ENCODE measurements at regions not wholly inside any gene's neighbourhood (a gene's known extent, or its start where the extent isn't known, plus 50 kb on each side); places are given as distances from the start of the nearest gene placed in this dataset.

DNA sequence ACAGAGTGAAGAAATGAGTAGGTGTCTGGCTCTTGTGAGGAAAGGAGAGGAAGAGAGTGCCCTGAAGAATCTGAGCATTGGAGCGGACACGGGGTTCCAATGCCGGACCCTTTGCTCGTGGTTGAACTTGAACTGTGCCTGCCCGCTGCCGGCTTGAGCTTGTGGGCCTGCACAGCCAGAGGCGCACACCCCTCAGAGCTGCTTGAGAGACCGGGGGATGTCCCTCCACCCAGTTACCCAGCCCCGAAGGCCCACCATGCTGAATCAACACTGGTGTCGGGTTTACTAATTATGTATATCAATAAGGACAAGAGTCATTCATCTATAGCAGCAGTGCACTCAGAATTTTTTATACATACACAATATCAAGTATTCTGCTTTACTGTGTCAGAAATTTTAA is 218.3 kb upstream of the CST7 start:
- H3K27me3 ChIP-seq (ENCODE audit: control insufficient read depth, insufficient read depth, low read length): no peaks in the 10 kb centered on the region
- H3K36me3 ChIP-seq (ENCODE audit: control insufficient read depth, insufficient read depth, low read length): no peaks in the 10 kb centered on the region
- H3K27ac ChIP-seq (ENCODE audit: low read depth, low read length): no peak overlapping the region
- H3K4me1 ChIP-seq (ENCODE audit: control insufficient read depth, insufficient read depth, low read length): peaks cover 12% of the 10 kb centered on the region
- H3K9me3 ChIP-seq (ENCODE audit: control insufficient read depth, insufficient read depth, low read depth, low read length): peaks cover 6% of the 10 kb centered on the region; the same call in 1 of the 2 replicates
- no peak overlapping the region for H3K9ac ChIP-seq (ENCODE audit: low read length)
- no peak overlapping the region for H3K4me3 ChIP-seq (ENCODE audit: low read depth, low read length)

DNA sequence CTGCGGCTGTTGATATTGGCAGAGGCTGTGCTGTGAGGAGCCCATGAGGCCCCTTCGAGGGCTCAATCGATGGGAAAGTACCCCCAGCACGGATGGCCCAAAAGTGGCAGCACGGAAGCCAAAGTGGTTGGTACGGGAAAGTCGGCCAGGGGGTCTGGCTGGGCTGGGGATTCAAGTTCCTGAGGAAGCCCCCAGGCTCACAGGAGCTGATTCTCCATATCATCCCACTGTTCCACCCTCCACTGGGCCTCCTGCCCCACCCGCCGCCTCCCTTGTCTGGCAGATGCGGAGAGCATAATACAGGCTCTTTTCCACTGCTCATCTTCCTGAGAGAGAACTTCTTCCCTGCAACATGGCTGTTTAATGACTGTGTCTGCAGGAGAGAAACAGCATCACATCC is 217.8 kb upstream of the CST7 start:
- no peak overlapping the region for H3K9ac ChIP-seq (ENCODE audit: low read length)
- no peak overlapping the region for H3K27ac ChIP-seq (ENCODE audit: low read depth, low read length)
- H3K4me3 ChIP-seq (ENCODE audit: low read depth, low read length): no peak overlapping the region
- no peaks in the 10 kb centered on the region for H3K27me3 ChIP-seq (ENCODE audit: control insufficient read depth, insufficient read depth, low read length)
- no peaks in the 10 kb centered on the region for H3K36me3 ChIP-seq (ENCODE audit: control insufficient read depth, insufficient read depth, low read length)
- H3K9me3 ChIP-seq (ENCODE audit: control insufficient read depth, insufficient read depth, low read depth, low read length): peaks cover 6% of the 10 kb centered on the region; the same call in 1 of the 2 replicates
- peaks cover 9% of the 10 kb centered on the region for H3K4me1 ChIP-seq (ENCODE audit: control insufficient read depth, insufficient read depth, low read length)

DNA sequence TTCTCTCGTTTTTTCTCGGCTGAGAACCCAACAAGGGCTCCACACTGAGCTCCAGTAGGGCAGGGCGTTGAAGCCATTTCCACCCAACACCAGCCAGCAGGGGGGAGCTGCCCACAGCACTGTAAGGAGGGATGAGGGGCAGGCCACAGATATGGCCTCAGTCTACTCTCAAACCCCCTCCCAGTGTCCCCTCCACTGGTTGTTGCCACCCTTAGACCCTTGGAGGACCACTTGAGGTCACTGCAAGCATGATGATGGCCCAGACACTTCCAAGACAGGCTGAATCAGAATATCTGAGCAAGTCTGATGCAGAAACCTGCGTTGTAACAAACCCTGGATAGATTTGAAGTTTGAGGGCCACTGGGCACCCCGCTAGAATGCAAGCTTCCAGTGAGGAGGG is 217.0 kb upstream of the CST7 start:
- Histone ChIP-seq H3K9ac (ENCODE audit: low read length) (no peak overlapping the region), H3K4me3 (ENCODE audit: low read depth, low read length) (no peak overlapping the region), H3K36me3 (ENCODE audit: control insufficient read depth, insufficient read depth, low read length) (no peaks in the 10 kb centered on the region), H3K27me3 (ENCODE audit: control insufficient read depth, insufficient read depth, low read length) (no peaks in the 10 kb centered on the region), H3K27ac (ENCODE audit: low read depth, low read length) (no peak overlapping the region), H3K4me1 (ENCODE audit: control insufficient read depth, insufficient read depth, low read length) (peaks cover 14% of the 10 kb centered on the region), H3K9me3 (ENCODE audit: control insufficient read depth, insufficient read depth, low read depth, low read length) (peaks cover 6% of the 10 kb centered on the region; the same call in 1 of the 2 replicates)

GRCh38 chr20:24732599-24732998 is 216.5 kb upstream of the CST7 start:
- Histone ChIP-seq H3K9me3 (ENCODE audit: control insufficient read depth, insufficient read depth, low read depth, low read length) (peaks cover 6% of the 10 kb centered on the region; the same call in 1 of the 2 replicates), H3K9ac (ENCODE audit: low read length) (no peak overlapping the region), H3K27ac (ENCODE audit: low read depth, low read length) (no peak overlapping the region), H3K27me3 (ENCODE audit: control insufficient read depth, insufficient read depth, low read length) (no peaks in the 10 kb centered on the region), H3K4me1 (ENCODE audit: control insufficient read depth, insufficient read depth, low read length) (peaks cover 19% of the 10 kb centered on the region), H3K36me3 (ENCODE audit: control insufficient read depth, insufficient read depth, low read length) (no peaks in the 10 kb centered on the region), H3K4me3 (ENCODE audit: low read depth, low read length) (no peak overlapping the region)

GRCh38 chr20:24733416-24733815 is 215.7 kb upstream of the CST7 start:
- no peak overlapping the region for H3K4me3 ChIP-seq (ENCODE audit: low read depth, low read length)

GRCh38 chr20:24734139-24734538 is 214.9 kb upstream of the CST7 start:
- no peaks in the 10 kb centered on the region for H3K27me3 ChIP-seq (ENCODE audit: control insufficient read depth, insufficient read depth, low read length)
- peaks cover 5% of the 10 kb centered on the region; the same call in 1 of the 2 replicates for H3K9me3 ChIP-seq (ENCODE audit: control insufficient read depth, insufficient read depth, low read depth, low read length)
- H3K4me1 ChIP-seq (ENCODE audit: control insufficient read depth, insufficient read depth, low read length): peaks cover 19% of the 10 kb centered on the region
- no peak overlapping the region for H3K9ac ChIP-seq (ENCODE audit: low read length)
- H3K4me3 ChIP-seq (ENCODE audit: low read depth, low read length): no peak overlapping the region
- no peaks in the 10 kb centered on the region for H3K36me3 ChIP-seq (ENCODE audit: control insufficient read depth, insufficient read depth, low read length)
- no peak overlapping the region for H3K27ac ChIP-seq (ENCODE audit: low read depth, low read length)

More at GRCh38 chr20:24733416-24733815, 215.7 kb upstream of the CST7 start:
- no peaks in the 10 kb centered on the region for H3K36me3 ChIP-seq (ENCODE audit: control insufficient read depth, insufficient read depth, low read length)
- H3K27me3 ChIP-seq (ENCODE audit: control insufficient read depth, insufficient read depth, low read length): no peaks in the 10 kb centered on the region
- H3K27ac ChIP-seq (ENCODE audit: low read depth, low read length): no peak overlapping the region
- H3K9me3 ChIP-seq (ENCODE audit: control insufficient read depth, insufficient read depth, low read depth, low read length): peaks cover 6% of the 10 kb centered on the region; the same call in 1 of the 2 replicates
- peaks cover 19% of the 10 kb centered on the region for H3K4me1 ChIP-seq (ENCODE audit: control insufficient read depth, insufficient read depth, low read length)
- no peak overlapping the region for H3K9ac ChIP-seq (ENCODE audit: low read length)

GRCh38 chr20:24735263-24735662 is 213.8 kb upstream of the CST7 start:
- Histone ChIP-seq H3K4me3 (ENCODE audit: low read depth, low read length) (no peak overlapping the region), H3K36me3 (ENCODE audit: control insufficient read depth, insufficient read depth, low read length) (no peaks in the 10 kb centered on the region), H3K9me3 (ENCODE audit: control insufficient read depth, insufficient read depth, low read depth, low read length) (peaks cover 4% of the 10 kb centered on the region; the same call in 1 of the 2 replicates), H3K27me3 (ENCODE audit: control insufficient read depth, insufficient read depth, low read length) (no peaks in the 10 kb centered on the region), H3K27ac (ENCODE audit: low read depth, low read length) (no peak overlapping the region), H3K4me1 (ENCODE audit: control insufficient read depth, insufficient read depth, low read length) (peaks cover 19% of the 10 kb centered on the region), H3K9ac (ENCODE audit: low read length) (no peak overlapping the region)

- peaks cover 4% of the 10 kb centered on the region; the same call in 1 of the 2 replicates for H3K9me3 ChIP-seq (ENCODE audit: control insufficient read depth, insufficient read depth, low read depth, low read length)
- H3K4me3 ChIP-seq (ENCODE audit: low read depth, low read length): no peak overlapping the region
- no peak overlapping the region for H3K9ac ChIP-seq (ENCODE audit: low read length)
- no peaks in the 10 kb centered on the region for H3K36me3 ChIP-seq (ENCODE audit: control insufficient read depth, insufficient read depth, low read length)
- H3K27ac ChIP-seq (ENCODE audit: low read depth, low read length): no peak overlapping the region
- peaks cover 19% of the 10 kb centered on the region for H3K4me1 ChIP-seq (ENCODE audit: control insufficient read depth, insufficient read depth, low read length)
- no peaks in the 10 kb centered on the region for H3K27me3 ChIP-seq (ENCODE audit: control insufficient read depth, insufficient read depth, low read length)
Observed at GRCh38 chr20:24736131-24736843, 212.8 kb upstream of the CST7 start.

GRCh38 chr20:24736844-24737211 is 212.2 kb upstream of the CST7 start:
- Histone ChIP-seq H3K27me3 (ENCODE audit: control insufficient read depth, insufficient read depth, low read length) (no peaks in the 10 kb centered on the region), H3K4me3 (ENCODE audit: low read depth, low read length) (no peak overlapping the region), H3K36me3 (ENCODE audit: control insufficient read depth, insufficient read depth, low read length) (no peaks in the 10 kb centered on the region), H3K9me3 (ENCODE audit: control insufficient read depth, insufficient read depth, low read depth, low read length) (peaks cover 4% of the 10 kb centered on the region; the same call in 1 of the 2 replicates), H3K4me1 (ENCODE audit: control insufficient read depth, insufficient read depth, low read length) (peaks cover 19% of the 10 kb centered on the region), H3K9ac (ENCODE audit: low read length) (no peak overlapping the region), H3K27ac (ENCODE audit: low read depth, low read length) (no peak overlapping the region)

DNA sequence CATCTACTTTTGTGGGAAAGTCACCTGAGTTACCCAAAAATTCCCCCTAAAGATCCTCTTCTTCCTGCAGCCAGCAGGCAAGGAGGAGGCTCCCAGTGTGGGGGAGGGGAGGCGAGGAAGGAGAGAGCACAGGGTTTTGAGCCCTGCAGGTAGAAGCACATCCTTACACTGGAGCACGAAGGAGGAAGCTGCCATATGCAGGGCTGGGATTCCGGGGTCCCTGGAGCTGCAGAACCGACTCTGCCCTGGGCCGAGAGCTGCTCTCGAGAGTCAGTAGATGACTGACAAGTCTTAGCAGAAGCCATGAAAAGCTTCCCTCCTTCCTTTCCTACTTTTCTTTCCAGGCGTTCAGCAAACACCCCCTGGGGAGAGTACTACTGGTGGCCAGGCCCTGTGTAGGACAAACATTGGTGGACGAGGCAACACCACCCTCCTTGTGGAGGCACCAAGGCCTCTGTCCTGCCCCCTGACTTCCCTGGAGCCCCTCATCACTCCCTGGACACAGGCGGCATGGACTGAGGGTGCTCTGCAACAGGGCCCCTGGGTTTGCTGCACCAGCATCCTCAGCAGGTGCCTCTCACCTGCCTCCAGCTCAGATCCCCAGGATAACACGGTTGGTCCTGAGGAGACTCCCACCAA is 211.7 kb upstream of the CST7 start:
- no peaks in the 10 kb centered on the region for H3K27me3 ChIP-seq (ENCODE audit: control insufficient read depth, insufficient read depth, low read length)
- H3K4me3 ChIP-seq (ENCODE audit: low read depth, low read length): no peak overlapping the region
- no peaks in the 10 kb centered on the region for H3K36me3 ChIP-seq (ENCODE audit: control insufficient read depth, insufficient read depth, low read length)
- H3K9ac ChIP-seq (ENCODE audit: low read length): no peak overlapping the region
- peaks cover 4% of the 10 kb centered on the region; the same call in 1 of the 2 replicates for H3K9me3 ChIP-seq (ENCODE audit: control insufficient read depth, insufficient read depth, low read depth, low read length)
- peaks cover 19% of the 10 kb centered on the region for H3K4me1 ChIP-seq (ENCODE audit: control insufficient read depth, insufficient read depth, low read length)
- no peak overlapping the region for H3K27ac ChIP-seq (ENCODE audit: low read depth, low read length)

GRCh38 chr20:24738058-24738775 is 210.9 kb upstream of the CST7 start:
- no peak overlapping the region for H3K27ac ChIP-seq (ENCODE audit: low read depth, low read length)
- H3K9ac ChIP-seq (ENCODE audit: low read length): no peak overlapping the region
- no peak overlapping the region for H3K4me3 ChIP-seq (ENCODE audit: low read depth, low read length)

More at GRCh38 chr20:24738058-24738775, 210.9 kb upstream of the CST7 start:
- no peaks in the 10 kb centered on the region for H3K27me3 ChIP-seq (ENCODE audit: control insufficient read depth, insufficient read depth, low read length)
- H3K9me3 ChIP-seq (ENCODE audit: control insufficient read depth, insufficient read depth, low read depth, low read length): no peaks in the 10 kb centered on the region
- H3K36me3 ChIP-seq (ENCODE audit: control insufficient read depth, insufficient read depth, low read length): no peaks in the 10 kb centered on the region
- peaks cover 22% of the 10 kb centered on the region for H3K4me1 ChIP-seq (ENCODE audit: control insufficient read depth, insufficient read depth, low read length)

All from HUES6 (cell line).